ENCODE measurements at regions not wholly inside any gene's neighbourhood (a gene's known extent, or its start where the extent isn't known, plus 50 kb on each side); places are given as distances from the start of the nearest gene placed in this dataset.

- TF ChIP-seq BCL11A (IDR thresholded peaks at IDR 0.05; ENCODE audit: low read depth in 2 of 2, low read length in 2 of 2), result no peak
- no peak for TF ChIP-seq MAX (IDR thresholded peaks at IDR 0.05)
- no peak for TF ChIP-seq SIX5 (IDR thresholded peaks at IDR 0.05; ENCODE audit: low read depth, low read length)
- no peak for TF ChIP-seq PHF8 (conservative IDR thresholded peaks at IDR 0.05; ENCODE audit: low read depth, low read length)
- no peak for TF ChIP-seq GTF2F1 (IDR thresholded peaks at IDR 0.05; ENCODE audit: borderline replicate concordance, low read depth, low read length)
- TF ChIP-seq EGR1 (IDR thresholded peaks at IDR 0.05; ENCODE audit: borderline replicate concordance, low read depth, low read length), result no peak
- no peak for TF ChIP-seq KDM5A (IDR thresholded peaks at IDR 0.05; ENCODE audit: low read length)
- no peak for TF ChIP-seq YY1 (IDR thresholded peaks at IDR 0.05; ENCODE audit: low read depth, low read length)
- TF ChIP-seq JUN (IDR thresholded peaks at IDR 0.05; ENCODE audit: low read depth, low read length), result no peak
- TF ChIP-seq RFX5 (IDR thresholded peaks at IDR 0.05; ENCODE audit: borderline replicate concordance, low read depth, low read length), result no peak
- TF ChIP-seq CEBPB (IDR thresholded peaks at IDR 0.05; ENCODE audit: low read depth, low read length), result no peak
Observed at GRCh38 chr7:20033621-20034400, 183.4 kb downstream of the MACC1 start (continued).

All from H1 (cell line).